ENCODE measurements at regions not wholly inside any gene's neighbourhood (a gene's known extent, or its start where the extent isn't known, plus 50 kb on each side); places are given as distances from the start of the nearest gene placed in this dataset.

GRCh38 chr2:21265752-21266151 is 142.0 kb downstream of the TDRD15 start:
- TF ChIP-seq ZSCAN30 (tag by site-specific recombination; IDR thresholded peaks at IDR 0.05), result no peak
- TF ChIP-seq ZNF239 (tag by site-specific recombination; IDR thresholded peaks at IDR 0.05), result no peak
- no peak for TF ChIP-seq GLIS2 (tag by site-specific recombination; IDR thresholded peaks at IDR 0.05)
- TF ChIP-seq ZBTB7A (tag by site-specific recombination; IDR thresholded peaks at IDR 0.05; ENCODE audit: low read depth), result no peak
- no peak for TF ChIP-seq MEIS1 (CRISPR knock-in tag; IDR thresholded peaks at IDR 0.05; ENCODE audit: borderline replicate concordance)
- no peak for TF ChIP-seq AEBP2 (tag by site-specific recombination; IDR thresholded peaks at IDR 0.05; ENCODE audit: borderline replicate concordance)
- no peak for TF ChIP-seq ZBTB49 (tag by site-specific recombination; IDR thresholded peaks at IDR 0.05; ENCODE audit: low read depth)
- no peak for TF ChIP-seq SP7 (tag by site-specific recombination; IDR thresholded peaks at IDR 0.05)
- no peak for TF ChIP-seq BCL11B (tag by site-specific recombination; IDR thresholded peaks at IDR 0.05; ENCODE audit: low read depth)
- TF ChIP-seq ZNF274 (IDR thresholded peaks at IDR 0.05; ENCODE audit: low read length), result no peak
- no peak for TF ChIP-seq ZNF274 (tag by site-specific recombination; IDR thresholded peaks at IDR 0.05; ENCODE audit: borderline replicate concordance)
- TF ChIP-seq PBX3 (CRISPR knock-in tag; IDR thresholded peaks at IDR 0.05), result no peak
- no peak for TF ChIP-seq YY2 (tag by site-specific recombination; IDR thresholded peaks at IDR 0.05)
- no peak for TF ChIP-seq ZNF529 (tag by site-specific recombination; IDR thresholded peaks at IDR 0.05; ENCODE audit: insufficient replicate concordance)
- no peak for TF ChIP-seq OVOL3 (tag by site-specific recombination; IDR thresholded peaks at IDR 0.05)
- TF ChIP-seq HOXA7 (CRISPR knock-in tag; IDR thresholded peaks at IDR 0.05; ENCODE audit: borderline replicate concordance), result no peak
- TF ChIP-seq ZNF645 (tag by site-specific recombination; IDR thresholded peaks at IDR 0.05), result no peak
- TF ChIP-seq ZNF18 (tag by site-specific recombination; IDR thresholded peaks at IDR 0.05), result no peak
- no peak for TF ChIP-seq ZBTB6 (tag by site-specific recombination; IDR thresholded peaks at IDR 0.05)
- no peak for TF ChIP-seq ZNF560 (tag by site-specific recombination; IDR thresholded peaks at IDR 0.05; ENCODE audit: borderline replicate concordance)
- CTCF ChIA-PET, result interaction anchor here (0.6 kb wide), 1 partner anchor 59 kb away, joined by 3 read pairs; no protein-coding TSS in a partner anchor
- H3K36me3 ChIP-seq (ENCODE audit: control insufficient read depth in 2 of 2, insufficient read depth in 1 of 2, low read length in 2 of 2), result no peaks in the 10 kb centered on the region

More at GRCh38 chr2:21265752-21266151, 142.0 kb downstream of the TDRD15 start:
- H3K27ac ChIP-seq (ENCODE audit: extremely low read depth, low read depth, low read length), result no peak overlapping the region
- no peak overlapping the region for H3K4me3 ChIP-seq (ENCODE audit: low read depth, low read length)
- POLR2A ChIA-PET, result no interaction called here
- peaks cover 3% of the 10 kb centered on the region; the same call in 1 of the 2 replicates for H3K4me1 ChIP-seq (ENCODE audit: control insufficient read depth, insufficient read depth, low read length)
- H3K9me3 ChIP-seq (ENCODE audit: control insufficient read depth, insufficient read depth, low read depth, low read length), result no peaks in the 10 kb centered on the region

All from HEK293 (cell line).